Large intestine (tissue), 3 donors: ENCODE measurements at regions not wholly inside any gene's neighbourhood (a gene's known extent, or its start where the extent isn't known, plus 50 kb on each side); places are given as distances from the start of the nearest gene placed in this dataset.

Source experiments
- DNase-seq, 2 donors: peaks; one replicate each; pipeline versions ENCODE4 v3.0.0 to v3.0.0-alpha.2; 2013
- H3K27ac ChIP-seq: one replicate; pipeline ENCODE4 v1.5.1; 2013; ENCODE audit warnings: low read length
- H3K27me3 ChIP-seq: 2 replicates; pipeline ENCODE4 v1.6.1; 2013; ENCODE audit warnings: low read length; ENCODE audit not compliant: control insufficient read depth, insufficient read depth
- H3K36me3 ChIP-seq: 2 replicates; pipeline ENCODE4 v1.6.1; 2013; ENCODE audit warnings: low read length; ENCODE audit not compliant: control insufficient read depth, insufficient read depth
- H3K4me1 ChIP-seq: one replicate; pipeline ENCODE4 v1.6.1; 2013; ENCODE audit warnings: low read length; ENCODE audit not compliant: control insufficient read depth, insufficient read depth
- H3K4me3 ChIP-seq: one replicate; pipeline ENCODE4 v1.5.1; 2013; ENCODE audit warnings: low read length
- H3K9me3 ChIP-seq: one replicate; pipeline ENCODE4 v1.6.1; 2013; ENCODE audit warnings: mild to moderate bottlenecking, low read depth, low read length, moderate library complexity; ENCODE audit not compliant: control insufficient read depth
- WGBS: methylation state at CpG from one replicate; pipeline ENCODE4 v1.1.5; 2013; ENCODE audit warnings: low lambda C conversion rate; ENCODE audit not compliant: insufficient coverage; 5-methylcytosine and 5-hydroxymethylcytosine counted together

DNA sequence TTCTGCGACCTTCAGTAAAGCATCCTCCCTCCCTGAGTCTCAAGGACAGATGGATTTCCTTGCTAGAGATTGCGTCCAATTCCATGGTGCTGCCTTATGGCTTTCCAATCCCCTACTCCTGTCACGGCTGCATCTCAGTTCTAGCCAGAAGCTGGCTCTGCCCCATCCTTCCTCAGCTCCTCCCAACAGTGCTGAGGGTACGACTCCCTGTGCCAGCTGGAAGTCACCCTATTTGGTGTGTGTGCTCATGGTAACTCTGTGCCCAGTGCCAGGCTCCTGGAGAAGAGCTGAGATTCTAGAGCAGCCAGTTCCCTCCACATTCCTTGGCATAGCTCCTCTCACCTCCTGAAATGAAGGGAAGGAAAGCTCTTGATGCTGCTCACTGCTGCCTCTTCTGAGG is 185.0 kb upstream of the PODXL start:
- WGBS: 67% methylated on average over 1 of the region's 4 CpGs
- Histone ChIP-seq H3K4me1 (no peaks in the 10 kb centered on the region), H3K4me3 (no peak overlapping the region), H3K9me3 (no peaks in the 10 kb centered on the region), H3K27me3 (peaks cover 7% of the 10 kb centered on the region), H3K36me3 (no peaks in the 10 kb centered on the region), H3K27ac (no peak overlapping the region)
- no peak for DNase-seq

DNA sequence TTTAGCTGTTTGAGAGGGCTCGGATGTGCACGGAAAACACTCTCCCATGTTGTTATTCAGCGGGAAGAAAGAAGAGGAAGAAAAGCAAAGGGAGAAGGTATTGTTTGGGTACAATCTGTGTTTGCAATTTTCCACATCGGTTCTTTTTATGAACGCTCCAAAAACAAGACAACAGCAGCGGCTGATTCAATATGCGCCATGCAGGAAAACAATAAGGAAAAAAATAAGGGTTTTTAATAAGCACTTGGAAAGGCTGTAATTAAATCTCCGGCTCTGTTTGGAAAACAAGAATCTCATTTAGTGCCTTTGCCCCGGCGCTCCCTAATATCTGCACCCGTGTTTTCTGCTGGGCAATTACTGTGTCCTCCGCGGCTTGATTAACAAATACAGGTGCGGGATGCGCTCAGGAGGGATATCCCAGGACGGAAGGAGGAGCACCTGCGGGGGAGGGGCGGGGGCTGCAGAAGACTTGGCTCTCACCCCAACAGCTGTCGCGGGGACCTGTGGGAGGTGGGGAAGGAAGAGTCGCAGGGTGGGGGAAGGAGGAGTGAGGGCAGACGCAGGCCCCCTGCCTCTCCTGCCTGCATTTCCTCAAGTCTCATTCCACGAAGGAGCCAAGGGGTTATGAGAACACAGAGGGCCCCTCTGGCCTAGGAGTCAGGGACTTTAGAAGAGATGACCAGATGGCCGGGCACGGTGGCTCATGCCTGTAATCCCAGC is 181.5 kb upstream of the PODXL start:
- H3K36me3 ChIP-seq: no peaks in the 10 kb centered on the region
- 86% methylated on average over 4 of the region's 25 CpGs for WGBS
- peaks cover 13% of the 10 kb centered on the region for H3K27me3 ChIP-seq
- H3K9me3 ChIP-seq: no peaks in the 10 kb centered on the region
- DNase-seq: no peak
- no peak overlapping the region for H3K27ac ChIP-seq
- no peak overlapping the region for H3K4me3 ChIP-seq
- H3K4me1 ChIP-seq: no peaks in the 10 kb centered on the region

DNA sequence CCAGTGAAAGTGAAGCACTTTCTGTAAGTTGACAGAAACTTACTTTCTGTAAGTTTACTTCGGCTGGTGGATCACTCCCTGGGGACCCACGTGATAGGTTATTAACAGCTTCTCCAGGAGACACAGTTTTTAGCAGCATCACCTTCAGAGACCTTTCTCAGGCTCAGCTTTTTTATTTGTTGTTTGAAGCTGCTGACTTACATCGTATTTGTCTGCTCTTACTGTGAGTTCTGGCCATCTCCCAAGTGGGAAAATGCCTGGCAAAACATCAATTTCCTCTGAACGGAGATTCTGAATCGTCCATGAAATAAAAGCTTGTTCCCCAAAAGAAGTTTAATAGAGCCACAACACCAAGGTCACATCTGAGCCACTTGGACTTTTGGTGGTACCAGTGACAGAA is 178.7 kb upstream of the PODXL start:
- WGBS: 60% methylated on average over 1 of the region's 5 CpGs
- H3K4me3 ChIP-seq: no peak overlapping the region
- no peaks in the 10 kb centered on the region for H3K9me3 ChIP-seq
- H3K27me3 ChIP-seq: peaks cover 15% of the 10 kb centered on the region
- no peak for DNase-seq
- no peaks in the 10 kb centered on the region for H3K4me1 ChIP-seq
- H3K27ac ChIP-seq: no peak overlapping the region
- no peaks in the 10 kb centered on the region for H3K36me3 ChIP-seq

DNA sequence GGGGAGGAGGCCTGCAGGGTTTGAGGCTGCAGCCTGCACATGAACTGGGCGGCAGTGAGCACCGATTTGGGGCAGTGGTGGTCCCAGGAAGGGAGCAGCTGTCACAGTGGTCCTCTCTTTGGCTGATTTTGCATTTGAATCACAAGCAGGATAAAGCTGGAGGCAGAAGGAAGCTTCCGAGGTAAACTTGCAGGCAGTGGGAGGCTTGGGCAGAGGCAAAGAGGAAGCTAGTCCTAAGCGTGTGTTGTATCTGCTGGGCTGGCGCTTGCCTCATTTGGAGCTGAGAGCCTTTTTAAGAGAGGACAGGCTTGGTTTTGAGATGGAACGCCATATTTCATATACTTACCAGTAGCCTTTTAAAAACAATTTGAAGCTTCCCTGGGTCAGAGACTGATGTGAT is 177.2 kb upstream of the PODXL start:
- H3K27me3 ChIP-seq: peaks cover 15% of the 10 kb centered on the region
- no peak for DNase-seq
- WGBS: 80% methylated on average over 1 of the region's 6 CpGs

DNA sequence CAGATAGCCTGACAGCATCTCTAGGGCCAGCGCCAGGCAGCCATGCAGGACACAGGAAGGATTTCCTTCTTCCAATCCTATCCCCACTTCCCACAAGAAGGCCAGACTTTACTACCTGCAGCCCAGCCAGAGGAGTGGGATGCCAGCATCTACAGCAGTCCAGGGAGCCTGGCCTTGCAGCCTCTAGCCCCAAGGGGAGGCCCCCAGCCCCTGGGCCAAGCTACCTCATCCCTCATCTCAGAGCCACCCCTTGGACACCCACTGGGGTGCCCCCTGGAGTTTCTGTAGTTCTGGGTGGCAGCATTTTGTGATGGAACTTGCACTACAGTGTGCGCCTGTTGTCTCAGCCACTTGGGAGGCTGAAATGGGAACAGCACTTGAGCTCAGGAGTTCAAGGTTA is 170.8 kb upstream of the PODXL start:
- WGBS: no CpG with 5 or more reads among the region's 2 CpGs
- no peak for DNase-seq
- H3K36me3 ChIP-seq: no peaks in the 10 kb centered on the region

More for the DNA sequence above, 177.2 kb upstream of the PODXL start:
- Histone ChIP-seq H3K27ac (no peak overlapping the region), H3K4me3 (no peak overlapping the region), H3K9me3 (no peaks in the 10 kb centered on the region), H3K4me1 (no peaks in the 10 kb centered on the region), H3K36me3 (no peaks in the 10 kb centered on the region)

DNA sequence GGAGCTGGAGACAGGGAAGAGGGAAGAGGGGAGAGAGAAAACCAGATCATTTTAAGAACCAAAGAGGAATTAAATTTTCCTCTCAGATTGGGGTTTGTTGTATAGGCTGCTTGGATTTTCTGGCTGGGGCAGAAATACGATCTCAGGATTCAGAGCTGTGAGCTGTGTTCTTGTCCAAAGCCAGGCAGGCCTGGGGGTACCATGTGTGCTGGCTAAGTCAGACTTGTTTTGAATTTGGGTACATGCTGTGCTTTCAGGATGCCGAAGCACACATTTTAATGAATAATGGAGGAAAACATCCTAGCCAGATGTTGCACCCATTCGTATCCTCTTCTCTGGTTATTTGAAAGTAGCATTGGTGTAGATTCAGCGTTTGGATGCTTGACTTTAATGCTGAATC is 170.3 kb upstream of the PODXL start:
- Histone ChIP-seq H3K27me3 (peaks cover 3% of the 10 kb centered on the region), H3K9me3 (no peaks in the 10 kb centered on the region), H3K4me1 (no peaks in the 10 kb centered on the region), H3K4me3 (no peak overlapping the region), H3K27ac (no peak overlapping the region), H3K36me3 (no peaks in the 10 kb centered on the region)
- DNase-seq: no peak
- 88% methylated on average over 2 of the region's 4 CpGs for WGBS

More for the DNA sequence above, 170.8 kb upstream of the PODXL start:
- no peak overlapping the region for H3K27ac ChIP-seq
- H3K4me1 ChIP-seq: no peaks in the 10 kb centered on the region
- no peak overlapping the region for H3K4me3 ChIP-seq
- H3K9me3 ChIP-seq: no peaks in the 10 kb centered on the region
- H3K27me3 ChIP-seq: peaks cover 5% of the 10 kb centered on the region

DNA sequence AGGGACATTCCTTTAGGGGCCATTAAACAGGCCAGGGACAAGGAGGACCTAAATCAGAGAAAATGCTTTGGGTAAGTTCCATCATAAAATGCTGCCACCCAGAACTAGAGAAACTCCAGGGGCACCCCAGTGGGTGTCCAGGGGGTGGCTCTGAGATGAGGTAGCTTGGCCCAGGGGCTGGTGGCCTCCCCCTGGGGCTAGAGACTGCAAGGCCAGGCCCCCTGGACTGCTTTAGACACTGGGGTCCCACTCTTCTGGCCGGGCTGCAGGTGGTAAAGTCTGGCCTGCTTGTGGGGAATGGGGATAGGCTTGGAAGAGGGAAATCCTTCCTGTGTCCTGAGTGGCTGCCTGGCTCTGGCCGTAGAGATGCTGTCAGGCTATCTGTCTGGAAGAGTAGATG is 169.6 kb upstream of the PODXL start:
- no peaks in the 10 kb centered on the region for H3K4me1 ChIP-seq
- no peaks in the 10 kb centered on the region for H3K36me3 ChIP-seq
- H3K9me3 ChIP-seq: no peaks in the 10 kb centered on the region
- H3K27me3 ChIP-seq: peaks cover 3% of the 10 kb centered on the region
- H3K27ac ChIP-seq: no peak overlapping the region
- no peak for DNase-seq
- WGBS: 80% methylated on average over 1 of the region's 2 CpGs
- H3K4me3 ChIP-seq: no peak overlapping the region

DNA sequence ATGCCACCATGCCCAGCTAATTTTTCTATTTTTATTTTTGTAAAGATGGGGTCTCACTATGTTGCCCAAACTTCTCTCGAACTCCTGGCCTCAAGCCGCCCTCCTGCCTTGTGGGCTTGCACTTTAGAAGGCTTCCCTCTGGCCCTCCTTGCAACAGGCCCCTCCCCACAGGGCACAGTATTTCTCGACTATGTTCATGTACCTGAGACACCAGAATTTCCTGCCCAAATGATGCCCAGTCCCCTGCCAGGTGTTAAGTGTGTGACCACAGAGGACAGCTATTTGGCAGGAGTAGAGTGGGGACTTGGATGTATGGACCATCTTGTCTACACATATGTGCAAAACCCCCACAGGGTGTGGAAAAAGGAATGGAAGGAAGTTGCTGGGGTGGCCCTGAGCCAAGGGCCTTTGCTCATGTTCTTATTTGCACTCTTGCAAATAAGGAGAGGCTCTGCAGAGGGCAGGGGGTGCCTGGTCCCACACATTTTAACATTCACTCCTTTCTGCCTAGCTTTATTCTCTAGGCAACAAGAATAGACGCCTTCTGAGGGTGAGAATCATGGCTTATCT is 168.4 kb upstream of the PODXL start:
- H3K4me1 ChIP-seq: no peaks in the 10 kb centered on the region
- H3K27ac ChIP-seq: no peak overlapping the region
- DNase-seq: no peak
- H3K9me3 ChIP-seq: no peaks in the 10 kb centered on the region
- peaks cover 3% of the 10 kb centered on the region for H3K27me3 ChIP-seq
- no peak overlapping the region for H3K4me3 ChIP-seq
- no peaks in the 10 kb centered on the region for H3K36me3 ChIP-seq
- 20% methylated on average over 1 of the region's 4 CpGs for WGBS

DNA sequence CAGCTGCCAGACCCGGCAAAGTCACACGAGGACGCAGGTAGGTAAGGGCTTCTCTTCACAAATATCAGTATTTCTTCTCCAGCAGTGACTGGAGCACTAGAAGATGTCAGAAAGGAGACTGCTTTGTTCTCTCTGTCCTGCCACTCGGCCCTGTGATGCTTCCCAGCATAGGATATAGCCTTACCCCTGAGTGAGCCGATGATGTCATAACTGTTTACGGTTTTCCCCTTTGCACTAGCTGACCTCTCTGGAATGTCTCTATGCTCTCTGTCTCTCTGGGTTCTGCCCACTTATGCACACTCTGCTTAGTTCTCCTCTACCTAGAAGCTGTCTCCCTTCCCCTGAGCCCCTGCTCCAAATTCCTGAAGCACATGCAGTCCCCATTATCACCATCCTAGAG is 167.5 kb upstream of the PODXL start:
- peaks cover 6% of the 10 kb centered on the region for H3K27me3 ChIP-seq
- no peak for DNase-seq
- H3K27ac ChIP-seq: no peak overlapping the region
- H3K36me3 ChIP-seq: no peaks in the 10 kb centered on the region
- no peaks in the 10 kb centered on the region for H3K9me3 ChIP-seq
- no CpG with 5 or more reads among the region's 6 CpGs for WGBS
- no peaks in the 10 kb centered on the region for H3K4me1 ChIP-seq
- no peak overlapping the region for H3K4me3 ChIP-seq

DNA sequence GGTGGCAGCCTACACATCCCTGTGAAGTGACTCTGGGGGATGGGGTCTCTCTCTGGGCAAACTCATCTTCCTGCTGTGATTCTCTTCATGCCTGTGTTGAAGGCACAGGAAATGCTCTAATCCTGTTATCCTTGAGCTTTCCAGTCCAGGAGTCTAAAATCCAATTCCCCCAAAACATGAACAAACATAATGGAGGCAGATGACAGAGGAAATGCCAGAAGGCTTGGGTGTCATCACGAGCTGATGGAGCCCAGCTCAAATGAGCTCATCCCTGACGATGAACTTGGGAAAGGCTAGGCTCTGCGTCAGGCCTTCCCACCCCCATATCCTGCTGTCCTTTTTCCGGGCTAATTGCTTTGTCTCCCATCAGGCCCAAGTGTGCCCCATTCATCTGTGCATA is 165.9 kb upstream of the PODXL start:
- Histone ChIP-seq H3K4me1 (no peaks in the 10 kb centered on the region), H3K27me3 (peaks cover 6% of the 10 kb centered on the region), H3K4me3 (no peak overlapping the region), H3K9me3 (no peaks in the 10 kb centered on the region), H3K36me3 (no peaks in the 10 kb centered on the region), H3K27ac (no peak overlapping the region)
- no peak for DNase-seq
- no CpG with 5 or more reads among the region's 4 CpGs for WGBS

DNA sequence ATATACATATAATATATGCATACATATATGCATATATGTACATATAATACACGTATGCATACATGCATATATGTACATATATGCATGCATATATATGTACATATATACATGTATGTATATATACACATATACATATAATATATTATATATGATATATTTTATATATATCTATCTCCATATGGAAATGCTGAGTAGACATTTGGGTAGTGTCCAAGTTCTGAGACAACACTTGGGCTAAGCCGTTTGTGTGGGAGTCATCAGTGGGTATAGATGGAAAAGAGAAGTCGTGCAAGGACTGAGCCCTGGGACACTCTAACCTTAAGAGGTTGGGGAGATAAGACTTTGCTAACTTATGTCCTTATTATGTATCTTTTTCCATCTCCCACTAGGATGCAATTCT is 165.2 kb upstream of the PODXL start:
- Histone ChIP-seq H3K4me1 (no peaks in the 10 kb centered on the region), H3K4me3 (no peak overlapping the region), H3K36me3 (no peaks in the 10 kb centered on the region), H3K27ac (no peak overlapping the region), H3K27me3 (peaks cover 6% of the 10 kb centered on the region), H3K9me3 (no peaks in the 10 kb centered on the region)
- WGBS: 100% methylated on average over 1 of the region's 3 CpGs
- no peak for DNase-seq
